ENCODE measurements at regions not wholly inside any gene's neighbourhood (a gene's known extent, or its start where the extent isn't known, plus 50 kb on each side); places are given as distances from the start of the nearest gene placed in this dataset.

DNA sequence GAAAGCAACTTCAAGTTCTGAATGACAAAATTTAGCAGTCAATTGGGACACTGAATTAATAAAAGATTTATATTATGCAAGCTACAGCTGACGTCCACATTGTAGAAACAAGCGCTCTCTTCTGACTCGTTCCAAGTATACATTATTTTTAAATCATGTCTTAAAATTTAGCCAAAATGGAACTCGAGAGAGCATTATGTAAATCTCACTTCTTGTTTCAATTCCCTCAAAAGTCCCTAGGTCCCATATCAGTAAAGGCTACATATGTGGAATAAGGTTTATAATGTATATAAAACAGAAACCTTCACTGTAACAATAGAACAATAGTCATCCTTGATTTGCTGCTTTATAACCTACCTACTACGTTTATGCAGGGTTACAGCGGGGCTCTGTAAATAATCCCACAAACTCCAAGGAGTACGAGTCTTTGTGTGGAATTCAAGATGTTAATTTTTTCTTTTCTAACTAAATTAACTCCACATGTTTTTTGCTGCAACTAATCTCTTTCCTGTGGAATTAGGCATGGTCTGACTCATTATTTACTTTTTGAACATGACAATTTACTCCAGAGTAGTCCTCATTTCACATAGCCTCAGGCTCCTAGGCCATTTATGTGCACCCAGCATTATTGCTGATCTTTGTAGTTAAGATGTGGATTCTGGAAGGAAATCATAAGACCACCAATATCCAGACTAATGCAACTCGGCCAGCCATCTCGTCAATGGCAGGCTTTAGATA, 785.1 kb downstream of the LTN1 start:
- no peak for ATAC-seq (ENCODE audit: insufficient read depth, low read depth)
- Histone ChIP-seq H3K9me3 (ENCODE audit: insufficient read depth, low read length, severe bottlenecking) (no peaks in the 10 kb centered on the region), H2AFZ (ENCODE audit: low read depth, low read length) (no peak overlapping the region), H3K4me1 (ENCODE audit: insufficient read depth, low read length) (no peaks in the 10 kb centered on the region), H3K36me3 (ENCODE audit: insufficient read depth, low read length) (no peaks in the 10 kb centered on the region), H3K27ac (ENCODE audit: low read length) (no peak overlapping the region), H3K9ac (ENCODE audit: low read depth, low read length) (no peak overlapping the region), H3K4me2 (ENCODE audit: insufficient read depth, low read length) (no peak overlapping the region), H3K27me3 (ENCODE audit: insufficient read depth, low read length, poor library complexity) (no peaks in the 10 kb centered on the region), H3K4me3 (ENCODE audit: low read depth in 1 of 2, low read length in 2 of 2) (no peak overlapping the region), H3K79me2 (ENCODE audit: insufficient read depth, low read length) (no peaks in the 10 kb centered on the region), H4K20me1 (ENCODE audit: insufficient read depth, low read length) (no peaks in the 10 kb centered on the region)
- no peak for DNase-seq
- TF ChIP-seq, protein P1, sequence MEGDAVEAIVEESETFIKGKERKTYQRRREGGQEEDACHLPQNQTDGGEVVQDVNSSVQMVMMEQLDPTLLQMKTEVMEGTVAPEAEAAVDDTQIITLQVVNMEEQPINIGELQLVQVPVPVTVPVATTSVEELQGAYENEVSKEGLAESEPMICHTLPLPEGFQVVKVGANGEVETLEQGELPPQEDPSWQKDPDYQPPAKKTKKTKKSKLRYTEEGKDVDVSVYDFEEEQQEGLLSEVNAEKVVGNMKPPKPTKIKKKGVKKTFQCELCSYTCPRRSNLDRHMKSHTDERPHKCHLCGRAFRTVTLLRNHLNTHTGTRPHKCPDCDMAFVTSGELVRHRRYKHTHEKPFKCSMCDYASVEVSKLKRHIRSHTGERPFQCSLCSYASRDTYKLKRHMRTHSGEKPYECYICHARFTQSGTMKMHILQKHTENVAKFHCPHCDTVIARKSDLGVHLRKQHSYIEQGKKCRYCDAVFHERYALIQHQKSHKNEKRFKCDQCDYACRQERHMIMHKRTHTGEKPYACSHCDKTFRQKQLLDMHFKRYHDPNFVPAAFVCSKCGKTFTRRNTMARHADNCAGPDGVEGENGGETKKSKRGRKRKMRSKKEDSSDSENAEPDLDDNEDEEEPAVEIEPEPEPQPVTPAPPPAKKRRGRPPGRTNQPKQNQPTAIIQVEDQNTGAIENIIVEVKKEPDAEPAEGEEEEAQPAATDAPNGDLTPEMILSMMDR (IDR thresholded peaks at IDR 0.05; ENCODE audit: borderline replicate concordance, extremely low read depth, low read length, poor library complexity, severe bottlenecking), result no peak
- no peak for TF ChIP-seq EZH2 (IDR thresholded peaks at IDR 0.05; ENCODE audit: borderline replicate concordance, low read depth, low read length, severe bottlenecking)

DNA sequence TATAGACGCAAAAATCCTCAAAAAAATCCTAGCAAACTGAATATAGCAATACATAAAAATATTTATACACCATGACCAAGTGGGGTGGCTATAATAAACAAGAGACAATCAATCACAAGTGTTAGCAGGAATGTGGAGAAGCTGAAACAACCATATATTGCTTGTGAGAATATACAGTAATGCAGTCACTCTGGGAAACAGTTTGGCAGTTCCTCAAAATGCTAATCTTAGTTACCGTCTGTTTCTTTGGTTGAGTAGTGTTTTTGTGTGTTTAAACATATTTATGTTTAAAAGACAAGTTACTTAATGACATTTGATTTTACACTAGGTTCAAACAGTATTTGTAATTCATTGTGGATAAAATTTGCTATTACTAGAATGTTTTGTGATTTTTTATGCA, 792.0 kb downstream of the LTN1 start:
- no peak overlapping the region for H3K4me3 ChIP-seq (ENCODE audit: low read depth in 1 of 2, low read length in 2 of 2)
- no peaks in the 10 kb centered on the region for H3K36me3 ChIP-seq (ENCODE audit: insufficient read depth, low read length)
- no peaks in the 10 kb centered on the region for H3K79me2 ChIP-seq (ENCODE audit: insufficient read depth, low read length)
- no peaks in the 10 kb centered on the region for H3K4me1 ChIP-seq (ENCODE audit: insufficient read depth, low read length)
- no peaks in the 10 kb centered on the region for H4K20me1 ChIP-seq (ENCODE audit: insufficient read depth, low read length)
- no peak for DNase-seq
- no peak overlapping the region for H2AFZ ChIP-seq (ENCODE audit: low read depth, low read length)
- no peak overlapping the region for H3K4me2 ChIP-seq (ENCODE audit: insufficient read depth, low read length)
- H3K27me3 ChIP-seq (ENCODE audit: insufficient read depth, low read length, poor library complexity), result no peaks in the 10 kb centered on the region
- TF ChIP-seq, protein P1 (IDR thresholded peaks at IDR 0.05; ENCODE audit: borderline replicate concordance, extremely low read depth, low read length, poor library complexity, severe bottlenecking), result no peak
- no peak for TF ChIP-seq EZH2 (IDR thresholded peaks at IDR 0.05; ENCODE audit: borderline replicate concordance, low read depth, low read length, severe bottlenecking)
- ATAC-seq (ENCODE audit: insufficient read depth, low read depth), result no peak
- H3K9ac ChIP-seq (ENCODE audit: low read depth, low read length), result no peak overlapping the region
- no peak overlapping the region for H3K27ac ChIP-seq (ENCODE audit: low read length)
- no peaks in the 10 kb centered on the region for H3K9me3 ChIP-seq (ENCODE audit: insufficient read depth, low read length, severe bottlenecking)

DNA sequence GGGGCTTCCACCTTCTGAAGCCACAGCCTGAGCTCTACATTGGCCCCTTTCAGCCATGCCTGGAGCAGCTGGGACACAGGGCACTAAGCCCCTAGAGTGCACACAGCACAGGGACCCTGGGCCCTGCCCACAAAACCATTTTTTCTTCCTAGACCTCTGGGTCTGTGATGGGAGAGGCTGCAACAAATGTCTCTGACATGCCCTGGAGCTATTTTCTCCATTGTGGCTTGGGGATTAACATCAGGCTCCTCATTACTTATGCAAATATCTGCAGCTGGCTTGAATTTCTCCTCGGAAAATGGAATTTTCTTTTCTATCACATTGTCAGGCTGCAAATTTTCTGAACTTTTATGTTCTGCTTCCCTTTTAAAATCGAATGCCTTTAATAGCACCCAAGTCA, 795.7 kb downstream of the LTN1 start:
- no peak for ATAC-seq (ENCODE audit: insufficient read depth, low read depth)
- H3K27ac ChIP-seq (ENCODE audit: low read length), result no peak overlapping the region

More for the DNA sequence above, 795.7 kb downstream of the LTN1 start:
- Histone ChIP-seq H4K20me1 (ENCODE audit: insufficient read depth, low read length) (no peaks in the 10 kb centered on the region), H3K36me3 (ENCODE audit: insufficient read depth, low read length) (no peaks in the 10 kb centered on the region), H2AFZ (ENCODE audit: low read depth, low read length) (no peak overlapping the region), H3K27me3 (ENCODE audit: insufficient read depth, low read length, poor library complexity) (no peaks in the 10 kb centered on the region), H3K4me2 (ENCODE audit: insufficient read depth, low read length) (no peak overlapping the region), H3K9ac (ENCODE audit: low read depth, low read length) (no peak overlapping the region), H3K9me3 (ENCODE audit: insufficient read depth, low read length, severe bottlenecking) (no peaks in the 10 kb centered on the region), H3K79me2 (ENCODE audit: insufficient read depth, low read length) (no peaks in the 10 kb centered on the region), H3K4me3 (ENCODE audit: low read depth in 1 of 2, low read length in 2 of 2) (no peak overlapping the region), H3K4me1 (ENCODE audit: insufficient read depth, low read length) (no peaks in the 10 kb centered on the region)
- no peak for DNase-seq
- TF ChIP-seq, protein P1 (IDR thresholded peaks at IDR 0.05; ENCODE audit: borderline replicate concordance, extremely low read depth, low read length, poor library complexity, severe bottlenecking), result no peak
- TF ChIP-seq EZH2 (IDR thresholded peaks at IDR 0.05; ENCODE audit: borderline replicate concordance, low read depth, low read length, severe bottlenecking), result no peak
